NB4 (cell line): ENCODE measurements at regions not wholly inside any gene's neighbourhood (a gene's known extent, or its start where the extent isn't known, plus 50 kb on each side); places are given as distances from the start of the nearest gene placed in this dataset.

ENCODE experiments used
- DNase-seq: peaks from one replicate; pipeline ENCODE4 v3.0.0; 2010; ENCODE audit warnings: low read depth
- H3K4me3 ChIP-seq: one replicate; pipeline ENCODE4 v1.5.1; 2011; ENCODE audit warnings: mild to moderate bottlenecking, low read depth, low read length, moderate library complexity
- CTCF ChIP-seq: IDR thresholded peaks from one replicate; pipeline ENCODE4 v1.5.1; 2012; ENCODE audit warnings: low read depth, low read length
- MAX ChIP-seq: IDR thresholded peaks from 2 replicates; pipeline ENCODE4 v1.6.1; 2011; ENCODE audit warnings: low read depth, low read length
- MYC ChIP-seq: IDR thresholded peaks from 2 replicates; pipeline ENCODE4 v1.6.1; 2011; ENCODE audit warnings: low read depth, low read length
- POLR2A ChIP-seq: IDR thresholded peaks from 2 replicates; pipeline ENCODE4 v1.6.1; 2011; ENCODE audit warnings: mild to moderate bottlenecking; ENCODE audit not compliant: insufficient read length; ENCODE audit errors: extremely low read depth

GRCh38 chr1:38129473-38129872 lies 82.9 kb upstream of the POU3F1 start:
- TF ChIP-seq CTCF (peak; percentile 35), MAX (no peak), MYC (no peak), POLR2A (no peak)
- DNase-seq: no peak
- H3K4me3 ChIP-seq: no peak overlapping the region

- DNase-seq: no peak
- no peak for TF ChIP-seq CTCF
- no peak for TF ChIP-seq POLR2A
- TF ChIP-seq MAX: no peak
- TF ChIP-seq MYC: no peak
- no peak overlapping the region for H3K4me3 ChIP-seq
These were observed 82.4 kb upstream of the POU3F1 start for GRCh38 chr1:38128926-38129453.

- DNase-seq: no peak
- no peak overlapping the region for H3K4me3 ChIP-seq
- TF ChIP-seq POLR2A (no peak), CTCF (no peak), MYC (no peak), MAX (no peak)
These were observed 81.9 kb upstream of the POU3F1 start for GRCh38 chr1:38128511-38128910.

- TF ChIP-seq MAX (no peak), MYC (no peak), CTCF (no peak), POLR2A (no peak)
- no peak overlapping the region for H3K4me3 ChIP-seq
- DNase-seq: no peak
These were observed 80.8 kb upstream of the POU3F1 start for GRCh38 chr1:38127428-38127827.

- H3K4me3 ChIP-seq: no peak overlapping the region
- no peak for DNase-seq
- no peak for TF ChIP-seq MAX
- TF ChIP-seq CTCF: no peak
- no peak for TF ChIP-seq MYC
- TF ChIP-seq POLR2A: no peak
These were observed 80.4 kb upstream of the POU3F1 start for GRCh38 chr1:38126970-38127369.

GRCh38 chr1:38125837-38126520 lies 79.4 kb upstream of the POU3F1 start:
- TF ChIP-seq MYC: no peak
- TF ChIP-seq POLR2A: no peak
- no peak overlapping the region for H3K4me3 ChIP-seq
- DNase-seq: no peak
